HG02642 (cell line): ENCODE measurements at regions not wholly inside any gene's neighbourhood (a gene's known extent, or its start where the extent isn't known, plus 50 kb on each side); places are given as distances from the start of the nearest gene placed in this dataset.

ENCODE experiments used
- ATAC-seq: cut with Tn5 transposase; IDR thresholded peaks from one replicate; pipeline ENCODE4 v1.9.1; 2021; ENCODE audit warnings: mild to moderate bottlenecking; ENCODE audit not compliant: unreplicated experiment, poor library complexity

DNA sequence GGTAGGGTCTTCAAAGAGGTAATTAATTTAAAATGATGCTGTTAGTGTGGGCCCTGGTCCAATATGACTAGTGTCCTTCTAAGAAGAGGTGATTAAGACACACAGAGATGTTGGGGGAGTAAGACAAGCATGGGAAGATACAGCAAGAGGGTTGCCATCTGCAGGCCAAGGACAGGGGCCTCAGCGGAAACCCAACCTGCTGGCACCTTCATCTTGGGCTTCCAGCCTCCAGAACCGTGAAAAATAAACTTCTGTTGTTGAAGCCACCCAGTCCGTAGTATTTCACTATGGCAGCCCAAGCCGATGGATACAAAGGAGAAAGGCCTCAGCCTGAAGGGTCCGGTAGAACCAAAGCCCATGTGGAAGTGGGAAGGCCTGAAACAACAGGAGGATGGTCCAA is 161.7 kb upstream of the UBE2E1 start:
- ATAC-seq, result no peak

DNA sequence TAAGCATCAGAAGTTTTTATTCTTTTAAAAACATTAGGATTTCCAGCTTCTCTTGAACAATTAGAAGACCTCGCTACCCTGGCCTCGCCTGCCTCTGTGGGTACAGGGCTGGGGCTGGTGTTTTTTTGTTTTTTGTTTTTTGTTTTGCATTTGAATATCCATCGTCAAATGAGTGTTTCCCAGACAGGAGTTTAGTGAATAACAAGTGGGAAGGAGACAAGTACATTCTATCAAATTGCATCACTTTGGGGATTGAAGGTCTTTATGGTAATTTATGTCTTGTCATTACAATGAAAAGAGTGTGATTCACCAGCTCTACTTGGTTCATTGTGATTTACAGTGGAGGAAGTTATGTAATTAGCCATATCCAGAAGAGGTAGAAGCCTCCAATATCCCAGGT is 161.1 kb upstream of the UBE2E1 start:
- ATAC-seq, result no peak

DNA sequence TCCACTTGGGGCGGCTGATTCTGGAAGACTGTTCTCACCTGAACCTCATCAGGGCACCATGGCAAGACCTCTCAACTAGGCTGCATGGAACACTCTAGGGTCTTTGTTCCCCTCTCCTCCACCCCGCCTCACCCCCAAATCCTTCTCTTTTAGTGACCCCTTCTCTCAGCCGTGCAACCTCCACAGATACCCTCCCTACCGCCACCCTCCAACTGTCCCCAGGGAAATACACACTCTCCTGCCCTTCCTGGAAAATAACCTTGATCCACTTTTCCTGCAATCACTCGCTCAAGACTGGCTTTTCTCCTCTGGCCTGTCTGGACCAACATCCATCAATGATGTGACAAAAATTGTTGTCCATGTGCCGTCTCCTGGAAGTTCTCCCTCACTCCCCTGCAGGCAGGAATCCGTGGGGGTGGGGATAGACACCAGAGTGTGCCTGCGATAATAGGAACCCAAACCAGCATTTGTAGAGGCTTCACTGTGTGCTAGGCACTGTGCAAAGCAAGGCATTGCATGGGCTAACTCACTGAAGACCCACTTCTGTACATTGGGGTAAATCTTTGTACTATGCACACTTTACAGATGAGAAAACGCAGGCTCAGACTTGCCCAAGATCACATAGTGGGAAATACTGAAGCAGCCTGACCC is 160.1 kb upstream of the UBE2E1 start:
- ATAC-seq, result no peak

DNA sequence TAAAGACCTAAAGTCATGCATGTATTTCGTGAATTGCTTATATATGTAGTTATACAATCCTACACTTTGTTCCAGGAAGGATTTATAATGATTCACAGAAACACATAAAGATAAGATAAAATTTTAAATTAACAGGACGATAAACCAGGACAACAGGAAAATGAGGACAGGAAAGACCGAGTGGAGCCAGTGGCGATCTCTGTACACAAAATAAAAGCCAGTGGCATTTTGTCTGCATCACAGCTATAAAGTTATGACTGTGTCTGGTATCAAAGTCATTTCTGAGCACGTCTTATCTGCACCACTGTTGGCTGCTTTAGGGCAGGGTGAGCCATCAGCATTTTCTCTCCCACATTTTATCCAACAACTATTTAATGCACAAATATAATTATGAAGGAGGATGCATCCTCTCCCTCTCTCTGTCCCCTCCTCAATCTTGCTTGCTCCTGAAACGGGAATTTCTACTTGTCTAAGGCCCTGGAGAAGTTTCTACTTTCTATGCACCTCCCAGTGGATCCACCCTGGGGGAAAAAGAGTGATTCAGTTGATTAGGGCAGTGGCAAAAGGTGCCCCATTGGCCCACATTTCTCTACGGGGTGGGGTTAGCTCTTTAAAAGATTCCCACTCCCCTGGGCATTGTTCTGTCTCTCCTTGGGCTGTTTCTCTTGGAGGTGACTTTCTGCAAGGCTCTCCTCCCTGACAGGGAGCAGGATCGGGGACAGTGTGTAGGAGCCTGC is 159.4 kb upstream of the UBE2E1 start:
- no peak for ATAC-seq

DNA sequence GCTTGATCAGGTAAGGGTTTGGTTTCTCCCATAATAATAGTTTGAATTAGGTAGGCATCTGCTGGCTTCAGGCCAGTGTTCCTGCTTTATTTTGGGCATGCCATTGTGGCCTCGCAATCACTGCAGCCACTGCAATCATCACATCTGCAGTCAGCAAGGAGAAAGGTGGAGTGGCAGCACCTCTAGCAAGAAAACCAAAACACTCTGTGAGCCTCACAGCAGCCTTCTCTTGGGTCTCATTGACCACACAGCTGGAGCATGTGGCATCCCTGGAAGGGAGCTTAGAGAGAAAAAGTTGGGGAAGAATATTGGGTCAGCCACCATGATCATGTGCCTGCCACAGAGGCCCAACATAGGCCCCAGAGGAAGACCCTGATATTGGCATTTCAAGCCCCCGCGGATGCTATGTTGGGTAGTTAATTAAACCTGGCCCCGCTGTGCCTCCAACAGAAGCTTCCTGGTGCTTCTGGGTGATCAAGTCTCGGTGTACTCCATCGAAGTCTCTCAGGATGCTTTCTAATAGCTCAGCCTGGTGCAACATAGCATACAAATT is 158.0 kb upstream of the UBE2E1 start:
- ATAC-seq, result no peak

DNA sequence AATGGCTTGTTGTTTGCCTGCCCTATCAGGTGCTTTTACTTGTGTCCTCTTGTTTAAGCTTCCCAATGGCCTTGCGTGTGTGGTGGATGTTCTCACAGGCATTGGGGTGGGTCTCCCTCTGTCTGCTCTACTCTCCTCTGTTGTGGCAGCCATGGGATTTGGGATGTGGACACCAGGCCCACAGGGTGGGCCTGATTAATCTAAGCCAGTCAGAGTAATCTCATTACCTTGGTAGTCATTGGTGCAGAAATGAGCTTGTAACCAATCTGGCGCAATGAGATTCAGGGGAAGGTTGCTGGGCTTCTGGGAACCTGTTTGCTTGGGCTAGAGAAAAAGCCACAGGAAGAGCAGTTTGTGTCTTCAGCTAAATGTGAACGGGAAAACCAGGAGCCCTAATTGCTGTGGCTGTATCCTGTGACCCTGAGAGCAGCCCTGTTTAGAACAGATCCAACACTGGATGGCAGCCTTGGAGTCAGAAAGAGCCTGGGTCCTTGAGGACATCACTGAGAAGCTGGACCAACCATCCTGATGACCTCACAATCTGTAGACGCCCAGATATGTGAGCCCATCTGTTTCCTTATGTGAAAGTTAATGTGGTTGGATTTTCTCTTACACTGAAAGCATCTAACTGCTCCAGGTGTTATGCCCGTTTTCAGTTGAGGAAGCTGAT is 157.3 kb upstream of the UBE2E1 start:
- ATAC-seq, result no peak

DNA sequence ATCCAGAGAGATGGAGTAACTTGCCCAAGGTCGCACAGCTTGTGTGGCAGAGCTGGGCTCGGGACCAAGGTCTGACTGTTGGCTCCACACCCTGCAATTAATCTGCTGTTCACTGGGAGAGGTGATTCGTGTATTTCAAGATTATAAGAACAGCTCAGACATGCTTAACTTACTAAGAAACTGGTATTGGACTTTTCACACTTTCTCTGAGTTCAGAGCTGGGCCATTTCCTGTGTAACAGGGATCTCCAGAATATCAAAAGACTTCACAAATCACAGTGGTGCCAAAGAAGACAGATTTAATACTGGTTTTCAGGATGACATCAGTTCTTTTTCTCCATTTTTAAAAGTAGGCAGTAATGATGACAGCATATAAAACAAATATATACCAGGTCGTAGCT is 156.8 kb upstream of the UBE2E1 start:
- ATAC-seq, result no peak

DNA sequence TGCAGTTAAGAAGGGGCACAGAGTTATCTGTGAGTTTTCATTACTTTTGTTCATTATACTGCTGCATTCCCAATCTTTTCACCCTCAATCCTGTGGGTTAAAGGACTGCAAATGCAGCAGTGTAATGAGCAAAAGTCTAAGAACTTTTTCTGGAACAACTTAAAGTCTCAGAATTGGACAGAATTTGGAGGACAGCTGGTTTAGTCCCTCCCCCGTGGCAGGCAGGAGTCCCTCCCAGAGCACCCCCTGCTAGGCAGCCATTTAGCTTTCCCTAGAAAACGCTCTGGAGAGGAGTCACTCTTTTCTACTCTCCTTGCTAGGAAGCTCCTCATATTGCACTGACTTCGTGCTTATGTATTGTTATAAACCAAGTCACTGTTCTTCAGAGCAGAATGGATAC is 156.3 kb upstream of the UBE2E1 start:
- no peak for ATAC-seq

DNA sequence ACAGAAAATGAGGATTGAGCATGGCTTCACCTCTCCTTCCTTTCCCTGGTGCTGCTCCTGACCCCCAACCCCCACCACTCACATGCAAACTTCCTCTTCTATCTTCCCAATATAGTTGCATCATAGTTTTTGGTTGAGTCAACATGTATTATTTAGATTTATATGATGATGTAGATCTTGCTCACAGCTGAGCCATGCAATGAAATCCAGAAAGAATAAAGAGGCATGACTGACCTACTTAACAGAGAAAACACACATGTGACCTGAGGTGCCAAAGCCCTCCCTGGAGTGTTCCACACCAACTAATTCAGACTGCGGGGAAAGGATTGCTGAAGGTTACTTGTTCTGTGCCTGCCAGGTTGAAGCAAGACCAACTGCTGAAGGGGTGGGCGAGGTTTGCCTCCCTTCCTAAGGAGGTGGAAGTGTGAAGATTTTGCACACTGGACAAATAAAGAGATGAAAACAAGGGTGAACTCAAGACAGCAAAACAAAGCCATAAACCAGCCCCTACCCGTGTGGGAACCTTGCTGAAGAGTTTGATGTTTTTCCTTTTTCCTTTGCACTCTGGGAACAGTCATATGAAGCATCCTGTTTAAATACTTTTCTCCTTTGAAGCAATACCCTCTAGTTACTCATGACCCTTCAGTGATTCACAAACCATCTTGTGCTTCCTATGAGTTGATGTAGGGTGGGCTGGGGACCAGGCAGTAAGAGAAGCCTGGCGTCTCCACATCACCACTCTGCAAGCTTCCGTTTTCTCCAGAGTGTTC is 155.2 kb upstream of the UBE2E1 start:
- ATAC-seq, result no peak

DNA sequence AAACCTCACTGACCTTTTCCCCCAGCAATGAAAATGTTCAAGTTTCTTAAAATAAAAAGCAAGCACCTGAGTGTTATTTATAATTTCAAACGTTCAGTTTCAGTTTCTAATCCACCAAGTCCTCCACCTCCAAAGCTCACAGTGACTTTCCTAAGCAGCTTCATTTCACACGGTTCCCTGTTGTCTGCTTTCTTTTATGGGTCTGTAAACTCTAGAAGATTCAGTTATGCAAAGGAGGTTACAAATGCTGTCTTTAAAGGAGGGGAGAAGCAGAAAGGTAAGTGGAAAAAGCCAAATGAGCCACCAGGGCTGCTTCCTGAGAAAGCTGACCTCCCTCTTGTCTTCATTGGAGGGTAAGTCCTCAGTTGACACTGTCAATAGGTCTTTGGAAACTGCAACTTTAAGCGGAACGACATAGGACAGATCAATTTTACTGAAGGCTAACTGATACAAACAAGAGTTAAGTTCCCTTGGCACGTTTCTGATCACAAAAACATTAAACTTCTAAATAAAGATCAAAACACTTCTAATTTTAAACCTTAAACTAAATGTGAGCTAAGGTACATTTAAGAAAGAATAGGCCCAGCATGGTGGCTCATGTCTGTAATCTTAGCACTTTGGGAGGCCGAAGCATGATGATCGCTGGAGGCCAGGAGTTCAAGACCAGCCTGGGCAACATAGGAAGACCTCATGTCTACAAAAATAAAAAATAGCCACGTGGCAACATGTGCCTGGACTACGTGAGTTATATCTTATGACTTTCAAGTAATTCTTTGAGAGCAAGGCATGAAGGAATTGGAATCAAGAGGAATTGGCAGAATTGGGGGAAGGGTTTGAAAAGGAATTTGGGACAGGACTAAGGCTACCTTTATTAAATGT is 151.9 kb upstream of the UBE2E1 start:
- ATAC-seq, result peak; percentile 93

DNA sequence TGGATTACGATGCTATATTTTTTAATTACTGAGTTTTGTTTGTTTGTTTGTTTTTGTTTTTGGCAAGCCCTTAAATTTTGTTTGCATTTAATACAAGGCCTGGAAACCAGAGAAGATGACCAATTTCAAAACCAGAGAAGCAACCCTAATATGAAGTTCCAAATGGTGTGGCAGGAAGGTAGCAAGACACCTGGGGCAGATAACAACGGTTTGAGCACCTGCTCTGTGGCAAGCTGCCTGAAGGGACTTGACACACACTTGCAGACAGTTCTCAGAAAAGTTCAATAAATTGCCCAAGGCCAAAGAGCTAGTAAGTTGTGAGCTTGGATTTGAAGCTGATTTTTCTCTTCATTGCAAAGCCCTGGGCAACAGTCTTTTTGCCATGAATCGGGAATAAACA is 151.2 kb upstream of the UBE2E1 start:
- ATAC-seq, result no peak

DNA sequence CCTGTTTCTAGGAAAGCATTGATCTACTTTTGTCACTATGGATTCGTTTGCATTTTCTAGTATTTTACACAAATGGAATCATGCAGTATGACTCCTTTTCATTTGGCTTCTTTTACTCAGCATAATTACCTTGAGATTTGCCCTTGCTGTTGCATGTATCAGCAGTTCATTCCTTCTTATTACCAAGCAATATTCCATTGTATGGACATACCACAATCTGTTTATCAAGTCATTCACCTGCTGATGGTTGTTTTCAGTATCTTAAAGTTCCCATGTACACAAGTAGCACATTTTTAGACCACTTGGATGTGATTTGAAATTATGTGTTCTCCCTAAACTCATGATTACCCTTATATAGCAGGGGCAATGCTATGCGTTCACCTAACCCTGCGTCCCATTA is 150.0 kb upstream of the UBE2E1 start:
- ATAC-seq, result no peak

DNA sequence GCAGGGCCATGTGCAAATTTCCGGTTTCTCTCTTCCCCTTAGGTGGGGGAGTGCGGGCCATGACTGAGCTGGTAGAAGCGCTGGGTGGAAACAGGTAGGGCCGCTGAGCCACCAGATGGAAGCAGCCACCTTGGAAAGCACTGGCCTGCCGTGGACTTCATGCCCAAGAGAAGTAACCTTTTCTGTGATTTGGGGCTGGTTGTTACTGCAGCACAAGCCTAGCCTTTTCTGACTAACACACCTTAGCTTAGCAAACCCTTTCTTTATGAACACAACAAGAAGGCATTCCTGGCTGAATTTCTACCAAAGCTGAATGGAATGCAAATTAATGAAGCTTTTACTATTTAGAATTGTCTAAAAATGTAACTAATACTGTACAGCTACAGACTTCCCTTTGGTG is 149.6 kb upstream of the UBE2E1 start:
- no peak for ATAC-seq

DNA sequence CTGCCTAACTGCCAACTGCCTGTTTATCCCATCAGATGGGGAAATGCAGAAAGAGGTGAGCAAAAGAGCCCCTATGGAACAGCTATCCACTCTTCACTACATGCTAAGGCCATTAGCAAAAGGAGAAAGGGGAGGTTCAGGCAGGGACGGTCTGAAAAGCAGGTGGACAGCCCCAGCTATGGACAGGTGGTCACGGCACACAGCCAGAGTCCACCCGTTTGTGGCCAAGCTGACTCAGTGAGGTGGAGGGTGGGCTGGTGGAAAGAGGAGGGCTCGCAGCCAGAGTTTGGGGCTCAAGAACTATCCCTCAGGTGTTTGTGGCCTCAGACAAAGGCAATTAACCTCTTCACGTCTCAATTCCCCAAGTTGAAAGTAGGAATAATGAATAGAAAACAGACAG is 148.9 kb upstream of the UBE2E1 start:
- ATAC-seq, result no peak

DNA sequence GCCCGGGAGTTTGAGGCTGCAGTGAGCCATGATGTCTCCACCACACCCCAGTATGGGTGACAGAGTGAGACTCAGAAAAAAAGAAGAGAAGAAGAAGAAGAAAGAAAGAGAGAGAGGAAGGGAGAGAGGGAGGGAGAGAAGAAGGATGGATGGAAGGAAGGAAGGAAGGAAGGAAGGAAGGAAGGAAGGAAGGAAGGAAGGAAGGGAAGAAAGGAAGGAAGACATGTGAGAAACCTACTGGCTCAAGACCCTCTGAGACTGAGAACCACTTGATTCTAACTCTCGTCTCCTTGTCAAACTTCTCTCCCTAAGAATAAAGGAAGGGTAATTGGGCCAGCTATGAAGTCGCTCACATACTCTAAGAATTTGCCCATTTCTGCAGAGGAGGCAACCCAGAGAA is 148.1 kb upstream of the UBE2E1 start:
- no peak for ATAC-seq

DNA sequence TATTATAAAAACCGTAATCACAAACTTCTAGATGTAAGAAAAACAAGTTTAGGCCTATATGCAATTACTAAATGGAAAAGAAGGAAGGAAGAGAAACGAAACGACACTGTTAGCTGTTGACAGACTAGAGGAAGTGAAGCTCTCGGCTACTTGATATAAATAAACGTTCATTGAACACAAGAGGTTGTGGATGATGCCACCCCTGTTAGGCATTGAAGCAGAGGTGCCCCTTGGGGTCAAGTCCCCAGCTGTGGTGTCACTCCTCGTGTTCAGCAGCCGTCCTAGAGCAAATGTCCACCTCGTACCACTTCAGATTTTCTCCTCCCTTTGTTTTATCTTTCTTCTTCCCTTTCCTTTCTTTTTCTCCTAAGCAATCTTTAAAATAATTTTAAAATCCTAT is 146.5 kb upstream of the UBE2E1 start:
- peak; percentile 66 for ATAC-seq

DNA sequence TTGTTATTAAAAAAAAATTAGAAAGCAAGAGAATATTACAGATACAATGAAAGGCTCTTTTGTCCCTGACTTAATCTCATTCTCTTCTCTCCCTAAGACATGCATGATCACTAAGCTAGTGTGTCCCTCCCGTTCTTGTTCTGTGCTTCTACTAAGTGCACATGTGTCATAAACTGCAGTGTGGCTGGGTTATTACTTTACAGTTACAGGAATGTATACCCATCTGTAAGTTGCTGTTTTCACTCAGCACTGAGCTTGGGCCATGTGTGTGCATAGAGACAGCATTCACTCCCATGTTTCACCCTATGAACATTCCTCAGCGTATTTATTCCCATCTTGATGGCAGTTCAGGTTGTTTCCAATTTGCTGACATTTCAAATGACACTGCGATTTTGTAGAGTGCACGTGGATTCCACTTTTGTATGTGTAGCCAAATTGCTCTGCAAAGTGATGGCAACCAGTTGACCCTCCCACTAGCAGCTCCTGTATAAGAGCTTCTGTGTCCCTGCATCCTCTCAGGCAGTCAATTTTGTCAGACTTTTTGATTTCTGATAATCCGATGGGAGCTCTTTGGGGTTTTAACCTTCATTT is 145.8 kb upstream of the UBE2E1 start:
- no peak for ATAC-seq

DNA sequence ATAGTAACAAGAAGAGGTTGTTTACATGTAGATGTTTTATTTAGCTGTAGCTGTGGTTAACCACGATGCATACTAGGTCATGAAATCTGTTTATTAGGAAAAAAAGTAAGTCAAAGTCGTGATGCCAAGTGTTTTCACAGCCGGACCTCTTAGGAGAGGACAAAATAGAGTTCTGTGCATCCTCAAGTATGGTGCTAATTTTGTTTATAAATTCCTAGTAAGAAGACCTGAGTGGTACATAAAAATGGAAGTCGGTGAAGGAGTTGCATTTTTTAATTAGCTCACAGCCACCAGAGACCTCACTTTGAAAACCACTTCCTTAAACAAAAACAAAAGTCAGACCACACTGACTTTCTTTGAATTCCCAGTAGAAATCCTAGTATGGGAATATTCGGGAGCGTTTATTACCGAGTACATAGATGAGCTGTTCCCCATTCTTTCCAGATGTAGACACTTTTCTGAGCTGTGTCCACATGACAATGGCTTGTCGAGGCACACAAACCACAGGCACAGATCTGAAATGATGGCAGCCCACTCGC is 143.6 kb upstream of the UBE2E1 start:
- no peak for ATAC-seq

DNA sequence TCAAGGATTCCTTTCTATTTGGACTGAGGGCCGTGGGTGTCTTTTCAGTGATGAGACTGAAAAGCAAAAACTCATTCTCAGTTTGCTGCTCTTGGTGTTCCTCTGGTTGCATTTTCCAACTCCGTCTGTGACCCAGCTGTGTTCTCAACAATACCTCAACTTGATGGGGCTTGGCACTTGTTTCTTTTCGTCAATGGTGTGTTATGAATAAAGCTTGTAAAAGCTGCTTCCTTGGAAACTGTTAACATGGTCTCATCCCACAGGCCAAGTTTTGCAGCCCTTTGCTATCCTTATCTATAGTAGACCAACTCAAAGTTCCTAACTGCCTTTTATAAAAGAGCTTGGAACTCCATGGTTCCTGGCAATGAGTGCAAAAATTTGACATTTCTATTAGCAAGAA is 142.5 kb upstream of the UBE2E1 start:
- ATAC-seq, result no peak
